Ascending aorta (tissue), 2 donors: ENCODE measurements at regions not wholly inside any gene's neighbourhood (a gene's known extent, or its start where the extent isn't known, plus 50 kb on each side); places are given as distances from the start of the nearest gene placed in this dataset.

Experiments
- DNase-seq, 2 donors: peaks; one replicate each; pipeline ENCODE4 v3.0.0-alpha.2; 2019; ENCODE audit warnings: low spot score in 2 of 2
- H3K27ac ChIP-seq, 2 donors: fragments of 200-600 bp; sonication (generic); one replicate each; pipeline ENCODE4 v1.5.1; 2016 to 2017; ENCODE audit warnings: mild to moderate bottlenecking in 1 of 2
- H3K27me3 ChIP-seq: fragments of 200-600 bp; sonication (generic); one replicate; pipeline ENCODE4 v1.5.1; 2017
- H3K36me3 ChIP-seq, 2 donors: fragments of 200-600 bp; sonication (generic); one replicate each; pipeline ENCODE4 v1.5.1; 2016
- H3K4me1 ChIP-seq, 2 donors: fragments of 200-600 bp; sonication (generic); one replicate each; pipeline ENCODE4 v1.5.1; 2016 to 2017; ENCODE audit warnings: mild to moderate bottlenecking in 1 of 2
- H3K4me3 ChIP-seq, 2 donors: fragments of 200-600 bp; sonication (generic); one replicate each; pipeline ENCODE4 v1.5.1; 2016 to 2017; ENCODE audit warnings: mild to moderate bottlenecking in 1 of 2
- H3K9me3 ChIP-seq, 2 donors: fragments of 200-600 bp; sonication (generic); one replicate each; pipeline ENCODE4 v1.5.1; 2016
- intact Hi-C: fragments of 100-400 bp; cut with DNase I; formaldehyde crosslinking; loops from one replicate; pipeline ENCODE4 v1.15.1; 2023
- TF ChIP-seq, protein P1 (sequence below), 3 experiments: fragments of 200-600 bp in 2 of 3; fragments of 450-650 bp in 1 of 3; sonication (generic) in 2 of 3; IDR thresholded peaks; one replicate each; pipeline ENCODE4 v1.5.1; 2016 to 2019; ENCODE audit warnings: antibody characterized with exemption in 3 of 3, mild to moderate bottlenecking in 1 of 3, moderate library complexity in 1 of 3

DNA sequence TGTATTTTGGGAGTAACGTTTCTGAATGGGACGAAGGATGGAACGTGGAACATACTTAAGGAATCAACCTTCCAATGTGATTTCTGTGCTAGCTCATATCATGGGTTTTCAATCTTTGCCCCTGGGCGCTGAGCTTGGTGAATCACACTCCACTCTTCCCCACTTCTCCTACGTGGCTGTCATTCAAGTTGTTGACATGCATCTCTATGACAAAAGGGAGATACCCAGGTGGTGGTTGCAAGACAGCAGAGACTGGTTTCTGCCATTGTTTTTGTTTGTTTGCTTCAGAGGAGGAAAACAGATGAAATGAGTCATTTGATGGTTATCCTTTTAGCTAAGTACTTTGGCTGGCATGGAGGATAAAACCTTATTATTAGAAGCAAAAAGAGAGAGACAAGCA, 573.9 kb downstream of the GATA3 start:
- H3K9me3 ChIP-seq: no peaks in the 10 kb centered on the region
- no peaks in the 10 kb centered on the region for H3K36me3 ChIP-seq
- intact Hi-C loops: no loop called here
- H3K27me3 ChIP-seq: no peaks in the 10 kb centered on the region
- no peak overlapping the region for H3K27ac ChIP-seq
- TF ChIP-seq, protein P1, sequence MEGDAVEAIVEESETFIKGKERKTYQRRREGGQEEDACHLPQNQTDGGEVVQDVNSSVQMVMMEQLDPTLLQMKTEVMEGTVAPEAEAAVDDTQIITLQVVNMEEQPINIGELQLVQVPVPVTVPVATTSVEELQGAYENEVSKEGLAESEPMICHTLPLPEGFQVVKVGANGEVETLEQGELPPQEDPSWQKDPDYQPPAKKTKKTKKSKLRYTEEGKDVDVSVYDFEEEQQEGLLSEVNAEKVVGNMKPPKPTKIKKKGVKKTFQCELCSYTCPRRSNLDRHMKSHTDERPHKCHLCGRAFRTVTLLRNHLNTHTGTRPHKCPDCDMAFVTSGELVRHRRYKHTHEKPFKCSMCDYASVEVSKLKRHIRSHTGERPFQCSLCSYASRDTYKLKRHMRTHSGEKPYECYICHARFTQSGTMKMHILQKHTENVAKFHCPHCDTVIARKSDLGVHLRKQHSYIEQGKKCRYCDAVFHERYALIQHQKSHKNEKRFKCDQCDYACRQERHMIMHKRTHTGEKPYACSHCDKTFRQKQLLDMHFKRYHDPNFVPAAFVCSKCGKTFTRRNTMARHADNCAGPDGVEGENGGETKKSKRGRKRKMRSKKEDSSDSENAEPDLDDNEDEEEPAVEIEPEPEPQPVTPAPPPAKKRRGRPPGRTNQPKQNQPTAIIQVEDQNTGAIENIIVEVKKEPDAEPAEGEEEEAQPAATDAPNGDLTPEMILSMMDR (IDR thresholded peaks at IDR 0.05): no peak
- DNase-seq: no peak
- H3K4me1 ChIP-seq: no peaks in the 10 kb centered on the region
- H3K4me3 ChIP-seq: no peak overlapping the region

DNA sequence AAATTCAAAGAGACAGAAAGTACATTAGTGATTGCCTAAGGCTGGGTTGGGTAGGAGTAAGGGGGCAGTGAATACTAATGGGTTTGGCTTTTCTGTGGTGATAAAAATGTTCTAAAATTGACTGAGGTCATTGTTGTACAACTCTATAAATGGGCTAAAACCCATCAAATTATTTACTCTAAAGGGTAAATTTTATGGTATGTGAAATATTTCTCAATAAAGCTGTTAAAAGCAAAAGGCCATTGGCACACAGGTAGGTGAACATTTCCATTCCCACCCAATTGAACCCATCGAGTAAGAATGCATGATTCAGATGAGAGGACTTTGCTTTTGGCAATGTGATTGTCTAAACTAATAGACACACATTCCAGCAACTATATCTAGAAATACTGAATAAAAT, 579.4 kb downstream of the GATA3 start:
- Histone ChIP-seq H3K4me3 (no peak overlapping the region), H3K9me3 (no peaks in the 10 kb centered on the region), H3K36me3 (no peaks in the 10 kb centered on the region), H3K27ac (no peak overlapping the region), H3K4me1 (no peaks in the 10 kb centered on the region), H3K27me3 (no peaks in the 10 kb centered on the region)
- no peak for DNase-seq
- intact Hi-C loops: no loop called here
- TF ChIP-seq, protein P1 (IDR thresholded peaks at IDR 0.05): no peak

DNA sequence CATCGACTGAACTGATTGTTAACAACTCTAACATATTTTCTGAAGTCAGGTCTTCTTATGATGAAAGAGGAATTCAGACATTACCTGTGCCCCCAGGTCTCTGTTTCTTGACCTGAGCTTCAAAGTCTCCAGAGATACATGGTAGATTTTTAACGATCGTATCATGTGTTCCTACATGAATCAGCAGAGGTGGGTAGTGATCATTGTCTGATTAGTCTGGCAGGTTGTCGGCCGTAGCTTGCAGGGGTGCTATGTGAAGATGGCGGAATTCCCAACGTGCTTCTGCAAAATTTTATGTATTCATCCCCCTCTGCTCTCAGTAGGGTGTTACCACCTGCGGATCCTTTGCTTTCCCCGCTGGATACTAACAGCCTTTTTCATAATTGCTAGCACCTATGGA, 581.9 kb downstream of the GATA3 start:
- intact Hi-C loops: no loop called here

DNA sequence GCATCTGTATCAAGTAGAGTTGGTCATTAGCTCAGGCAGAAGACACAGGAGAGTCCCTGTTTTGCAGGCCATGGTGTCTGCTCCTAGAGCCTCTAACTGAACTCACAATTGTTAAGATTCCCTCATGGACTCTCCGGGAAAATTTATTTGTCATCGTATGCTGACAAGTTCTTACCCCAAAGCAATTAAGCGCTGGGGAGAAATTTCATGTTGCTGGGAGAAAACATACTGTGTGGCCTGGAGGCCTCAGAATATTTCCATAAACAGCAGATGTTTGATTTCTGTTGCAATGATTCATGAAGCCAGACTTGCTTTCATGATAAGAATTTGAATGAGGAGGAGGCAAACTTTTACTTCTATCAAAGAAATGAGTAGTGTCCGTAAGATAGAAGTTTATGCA, 583.2 kb downstream of the GATA3 start:
- TF ChIP-seq, protein P1 (IDR thresholded peaks at IDR 0.05): no peak
- no peak for DNase-seq
- no peak overlapping the region for H3K27ac ChIP-seq
- H3K27me3 ChIP-seq: no peaks in the 10 kb centered on the region
- no peaks in the 10 kb centered on the region for H3K36me3 ChIP-seq
- H3K4me1 ChIP-seq: no peaks in the 10 kb centered on the region
- intact Hi-C loops: no loop called here
- no peak overlapping the region for H3K4me3 ChIP-seq
- no peaks in the 10 kb centered on the region for H3K9me3 ChIP-seq

More for the DNA sequence above, 581.9 kb downstream of the GATA3 start:
- DNase-seq: no peak
- no peaks in the 10 kb centered on the region for H3K27me3 ChIP-seq
- H3K9me3 ChIP-seq: no peaks in the 10 kb centered on the region
- H3K4me3 ChIP-seq: no peak overlapping the region
- no peaks in the 10 kb centered on the region for H3K36me3 ChIP-seq
- no peaks in the 10 kb centered on the region for H3K4me1 ChIP-seq
- H3K27ac ChIP-seq: no peak overlapping the region
- TF ChIP-seq, protein P1 (IDR thresholded peaks at IDR 0.05): no peak

DNA sequence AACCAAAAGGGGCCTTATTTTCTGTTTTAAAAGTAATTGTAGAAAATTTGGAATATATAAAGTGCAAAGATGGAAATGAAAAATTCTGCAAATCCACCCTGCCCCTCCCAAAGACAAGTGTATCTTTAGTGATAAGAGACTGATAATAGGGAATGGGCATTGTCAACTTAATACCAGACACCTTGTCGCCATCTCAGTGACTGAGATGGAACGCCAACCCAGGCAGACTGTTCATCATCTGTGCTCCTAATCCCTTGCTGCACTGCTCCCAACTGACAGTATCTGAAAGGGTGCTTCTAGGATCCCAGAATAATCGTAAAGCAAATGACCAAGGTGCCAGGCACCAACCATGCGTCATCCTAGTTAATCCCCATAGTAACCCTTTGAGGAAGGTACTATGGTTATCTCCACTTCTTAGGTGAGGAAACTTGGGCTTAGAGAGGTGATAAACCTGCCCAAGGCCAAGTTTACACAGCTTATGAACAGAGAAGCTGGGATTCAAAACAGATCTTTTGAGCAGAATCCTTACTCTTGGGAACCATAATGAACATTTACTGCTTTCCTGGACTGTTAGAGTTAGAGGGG, 583.7 kb downstream of the GATA3 start:
- no peaks in the 10 kb centered on the region for H3K36me3 ChIP-seq
- no peaks in the 10 kb centered on the region for H3K4me1 ChIP-seq
- H3K9me3 ChIP-seq: no peaks in the 10 kb centered on the region
- TF ChIP-seq, protein P1 (IDR thresholded peaks at IDR 0.05): no peak
- no peak for DNase-seq
- H3K27ac ChIP-seq: no peak overlapping the region
- intact Hi-C loops: no loop called here
- no peak overlapping the region for H3K4me3 ChIP-seq
- no peaks in the 10 kb centered on the region for H3K27me3 ChIP-seq
